Spleen (tissue), 7 donors: ENCODE measurements at regions not wholly inside any gene's neighbourhood (a gene's known extent, or its start where the extent isn't known, plus 50 kb on each side); places are given as distances from the start of the nearest gene placed in this dataset.

Source experiments
- POLR2A ChIP-seq, 3 donors: fragments of 450-650 bp; IDR thresholded peaks; one replicate each; pipeline ENCODE4 v1.5.1; 2017; ENCODE audit warnings: antibody characterized with exemption in 3 of 3, mild to moderate bottlenecking in 1 of 3
- POLR2AphosphoS5 ChIP-seq, 3 donors: sonication (generic); formaldehyde crosslinking; IDR thresholded peaks; one replicate each; pipeline ENCODE4 v1.5.1; 2017; ENCODE audit warnings: antibody characterized with exemption in 3 of 3
- TF ChIP-seq, protein P1 (sequence below), 11 experiments: fragments of 200-600 bp in 7 of 11; fragments of 450-650 bp in 4 of 11; sonication (generic) in 4 of 11; IDR thresholded peaks in 8 of 11; conservative IDR thresholded peaks in 3 of 11; 1 replicate in 7 of 11; 2 replicates in 4 of 11; pipeline versions ENCODE4 v1.4.0 to v1.8.0; 2016 to 2021; ENCODE audit warnings: antibody characterized with exemption in 11 of 11, inconsistent platforms in 4 of 11, mild to moderate bottlenecking in 1 of 11
- donor health status: DM: no; HTN: no; CAD: no; lungs with moderate emphysema.
- donor health status: DM: no; HTN: no; CAD: no.
- donor health status: DM: no; HTN: no; CAD: no.

- TF ChIP-seq, protein P1, sequence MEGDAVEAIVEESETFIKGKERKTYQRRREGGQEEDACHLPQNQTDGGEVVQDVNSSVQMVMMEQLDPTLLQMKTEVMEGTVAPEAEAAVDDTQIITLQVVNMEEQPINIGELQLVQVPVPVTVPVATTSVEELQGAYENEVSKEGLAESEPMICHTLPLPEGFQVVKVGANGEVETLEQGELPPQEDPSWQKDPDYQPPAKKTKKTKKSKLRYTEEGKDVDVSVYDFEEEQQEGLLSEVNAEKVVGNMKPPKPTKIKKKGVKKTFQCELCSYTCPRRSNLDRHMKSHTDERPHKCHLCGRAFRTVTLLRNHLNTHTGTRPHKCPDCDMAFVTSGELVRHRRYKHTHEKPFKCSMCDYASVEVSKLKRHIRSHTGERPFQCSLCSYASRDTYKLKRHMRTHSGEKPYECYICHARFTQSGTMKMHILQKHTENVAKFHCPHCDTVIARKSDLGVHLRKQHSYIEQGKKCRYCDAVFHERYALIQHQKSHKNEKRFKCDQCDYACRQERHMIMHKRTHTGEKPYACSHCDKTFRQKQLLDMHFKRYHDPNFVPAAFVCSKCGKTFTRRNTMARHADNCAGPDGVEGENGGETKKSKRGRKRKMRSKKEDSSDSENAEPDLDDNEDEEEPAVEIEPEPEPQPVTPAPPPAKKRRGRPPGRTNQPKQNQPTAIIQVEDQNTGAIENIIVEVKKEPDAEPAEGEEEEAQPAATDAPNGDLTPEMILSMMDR (IDR thresholded peaks at IDR 0.05 in 8 of 11, conservative IDR thresholded peaks at IDR 0.05 in 3 of 11): no peak
- TF ChIP-seq POLR2AphosphoS5 (IDR thresholded peaks at IDR 0.05) (no peak), POLR2A (IDR thresholded peaks at IDR 0.05) (no peak)
Measured at GRCh38 chr5:63398346-63398745, 563.9 kb downstream of the HTR1A start.
